HG03097 (cell line): ENCODE measurements at regions not wholly inside any gene's neighbourhood (a gene's known extent, or its start where the extent isn't known, plus 50 kb on each side); places are given as distances from the start of the nearest gene placed in this dataset.

Experiments used
- ATAC-seq: cut with Tn5 transposase; IDR thresholded peaks from one replicate; pipeline ENCODE4 v1.9.1; 2021; ENCODE audit not compliant: unreplicated experiment, low FRiP score

- ATAC-seq: no peak
Measured at GRCh38 chr10:14468023-14468441, 137.3 kb upstream of the FRMD4A start.

DNA sequence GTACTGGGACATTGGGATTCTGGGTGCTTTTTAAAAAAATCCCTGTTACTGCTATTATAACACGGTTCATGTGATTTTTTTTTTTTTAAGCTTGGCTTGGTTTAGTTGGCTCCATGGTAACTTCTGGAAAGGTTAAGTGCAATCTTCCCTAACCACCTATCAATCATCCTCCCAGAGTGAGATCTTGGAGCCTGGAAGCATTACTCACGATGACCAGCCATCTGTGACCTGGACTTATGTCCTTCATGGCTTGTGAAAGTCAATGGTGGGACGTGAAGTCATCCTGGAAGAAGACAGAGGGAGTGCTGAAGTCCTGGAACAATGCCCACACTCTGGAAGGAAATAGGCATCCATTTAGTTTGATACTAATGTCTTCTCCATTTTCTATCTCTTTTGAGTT is 135.5 kb upstream of the FRMD4A start:
- ATAC-seq: no peak

DNA sequence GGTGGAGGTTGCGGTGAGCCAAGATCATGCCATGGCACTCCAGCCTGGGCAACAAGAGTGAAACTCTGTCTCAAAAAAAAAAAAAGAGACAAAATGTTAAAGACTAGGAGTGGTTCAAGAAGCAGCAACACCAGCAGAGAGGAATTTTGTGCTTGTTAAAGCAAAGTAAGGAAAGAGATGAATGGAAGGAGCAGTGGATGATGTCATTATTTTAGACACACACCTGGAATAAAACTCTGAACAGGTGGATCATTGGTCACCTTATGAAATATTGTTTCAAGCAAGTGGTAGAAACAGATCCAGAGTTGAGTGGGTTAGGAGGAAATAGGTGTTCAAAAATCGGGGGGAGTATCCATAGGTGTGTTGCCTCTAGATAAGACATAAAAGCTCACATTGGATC is 129.7 kb upstream of the FRMD4A start:
- ATAC-seq: no peak

- ATAC-seq: no peak
Measured at GRCh38 chr10:14459665-14460064, 128.9 kb upstream of the FRMD4A start.

GRCh38 chr10:14456870-14457266 is 126.1 kb upstream of the FRMD4A start:
- ATAC-seq: no peak

DNA sequence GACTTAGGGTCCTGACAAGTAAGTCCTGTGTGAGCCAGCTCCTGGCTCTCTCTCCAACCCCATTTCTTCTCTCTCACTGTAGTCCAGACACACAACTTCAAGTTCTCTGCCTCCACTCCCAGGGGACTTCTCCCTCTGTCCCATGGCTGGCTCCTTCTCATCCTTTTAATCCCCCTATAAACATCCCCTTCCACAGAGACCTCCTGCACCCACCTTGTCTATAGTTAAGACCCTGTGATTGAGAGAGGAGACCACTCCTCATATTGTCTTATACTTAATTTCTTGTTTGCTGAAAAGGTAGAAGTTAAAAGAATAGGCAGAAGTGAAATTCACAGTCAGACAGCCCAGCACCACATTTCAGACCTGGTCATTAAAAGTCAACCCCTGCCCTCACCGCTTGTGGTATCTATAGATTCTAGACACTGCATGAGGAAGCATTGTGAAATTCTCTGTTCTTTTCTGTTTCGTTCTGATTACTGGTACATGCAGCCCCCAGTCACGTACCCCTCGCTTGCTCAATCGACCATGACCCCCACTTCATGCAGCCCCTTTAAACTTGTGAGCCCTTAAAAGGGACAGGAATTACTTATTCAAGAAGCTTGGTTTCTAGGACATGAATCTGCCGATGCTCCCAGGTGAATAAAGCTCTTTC is 125.6 kb upstream of the FRMD4A start:
- no peak for ATAC-seq

- ATAC-seq: no peak
Measured at GRCh38 chr10:14454629-14455028, 123.9 kb upstream of the FRMD4A start.

- ATAC-seq: no peak
Measured at GRCh38 chr10:14454206-14454605, 123.5 kb upstream of the FRMD4A start.

DNA sequence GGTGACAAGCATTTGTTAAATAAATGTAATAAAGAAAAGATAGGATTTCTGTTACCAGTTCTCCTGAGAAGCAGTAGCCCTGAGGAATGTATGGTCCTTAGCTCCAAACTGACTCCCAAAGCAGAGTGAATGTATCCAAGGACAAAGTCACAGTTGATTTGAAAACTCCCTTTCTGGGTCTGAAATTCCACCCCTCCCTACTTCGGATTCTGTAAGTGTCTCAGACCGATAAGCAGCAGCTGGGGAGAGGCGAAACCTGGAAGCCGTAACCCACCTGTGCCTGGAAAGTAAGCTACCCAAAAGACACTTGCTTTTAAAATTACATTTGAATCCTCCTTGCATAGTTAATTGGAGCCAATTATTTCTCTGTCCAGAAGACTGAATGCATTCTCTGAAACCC is 122.9 kb upstream of the FRMD4A start:
- no peak for ATAC-seq

DNA sequence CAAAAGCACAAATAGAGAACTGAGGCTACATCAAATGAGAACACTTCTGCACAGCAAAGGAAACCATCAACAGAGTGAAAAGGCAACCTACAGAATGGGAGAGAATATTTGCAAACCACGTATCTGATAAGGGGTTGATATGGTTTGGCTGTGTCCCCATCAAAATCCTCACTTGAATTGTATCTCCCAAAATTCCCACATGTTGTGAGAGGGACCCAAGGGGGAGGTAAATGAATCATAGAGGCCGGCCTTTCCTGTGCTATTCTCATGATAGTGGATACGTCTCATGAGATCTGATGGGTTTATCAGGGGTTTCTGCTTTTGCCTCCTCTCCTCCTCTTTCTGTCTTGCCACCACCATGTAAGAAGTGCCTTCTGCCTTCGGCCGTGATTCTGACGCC is 120.6 kb upstream of the FRMD4A start:
- no peak for ATAC-seq

GRCh38 chr10:14450041-14450491 is 119.3 kb upstream of the FRMD4A start:
- ATAC-seq: no peak

DNA sequence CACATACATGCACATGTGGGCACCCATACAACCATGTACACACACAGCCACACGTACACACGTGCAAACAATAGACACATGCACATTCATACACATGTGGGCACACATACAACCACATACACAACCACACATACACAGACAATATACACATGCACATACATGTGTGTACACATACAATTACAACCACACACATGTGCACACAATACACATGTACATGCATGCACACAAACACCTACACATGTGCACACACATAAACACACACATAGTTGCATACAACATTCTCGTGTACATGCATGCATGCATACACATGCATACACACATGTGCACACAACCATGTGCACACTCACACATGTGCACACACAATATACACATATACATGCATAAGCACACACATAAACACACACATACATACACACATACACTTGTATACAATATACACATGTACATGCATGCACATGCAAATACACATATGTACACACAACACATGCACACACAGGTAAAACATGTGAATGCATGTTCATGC is 118.6 kb upstream of the FRMD4A start:
- ATAC-seq: no peak

DNA sequence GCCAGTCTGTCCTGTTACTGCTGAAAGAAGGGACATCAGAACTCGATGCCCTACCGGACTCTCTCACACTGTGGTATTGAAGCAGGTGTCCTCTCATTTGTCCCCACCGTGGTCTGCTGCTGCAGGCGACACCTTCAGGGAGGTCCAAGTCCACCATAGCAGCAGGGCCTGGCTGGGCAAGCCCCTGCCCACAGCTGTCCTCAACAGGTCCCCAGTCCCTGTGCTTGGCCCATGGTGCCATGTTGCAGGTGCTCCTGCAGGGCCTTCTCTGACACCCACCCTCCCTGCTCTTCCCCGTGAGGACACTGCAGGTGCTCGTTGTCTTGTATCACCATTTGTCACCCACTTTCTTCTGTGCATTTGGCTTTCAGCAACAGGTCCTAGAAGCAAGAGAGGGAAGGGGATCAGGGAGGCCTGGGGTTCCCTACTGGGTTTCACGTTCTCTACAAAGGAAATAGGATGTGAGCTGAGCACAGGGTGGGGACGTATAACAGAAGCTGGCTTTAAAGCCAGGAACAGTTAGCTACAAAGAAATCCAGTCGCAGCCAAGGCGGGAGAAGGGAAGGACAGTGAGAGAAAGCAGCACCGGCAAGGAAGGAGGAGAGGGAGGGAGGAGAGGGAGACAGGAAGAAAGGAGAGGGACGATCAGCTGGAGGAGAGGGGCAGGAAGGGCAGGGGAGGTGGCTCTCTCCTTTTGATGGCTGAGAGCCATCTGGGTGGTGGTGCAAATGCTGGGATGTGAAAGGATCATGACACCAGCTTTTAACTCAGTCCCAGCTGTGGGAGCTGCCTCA is 117.7 kb upstream of the FRMD4A start:
- ATAC-seq: no peak

DNA sequence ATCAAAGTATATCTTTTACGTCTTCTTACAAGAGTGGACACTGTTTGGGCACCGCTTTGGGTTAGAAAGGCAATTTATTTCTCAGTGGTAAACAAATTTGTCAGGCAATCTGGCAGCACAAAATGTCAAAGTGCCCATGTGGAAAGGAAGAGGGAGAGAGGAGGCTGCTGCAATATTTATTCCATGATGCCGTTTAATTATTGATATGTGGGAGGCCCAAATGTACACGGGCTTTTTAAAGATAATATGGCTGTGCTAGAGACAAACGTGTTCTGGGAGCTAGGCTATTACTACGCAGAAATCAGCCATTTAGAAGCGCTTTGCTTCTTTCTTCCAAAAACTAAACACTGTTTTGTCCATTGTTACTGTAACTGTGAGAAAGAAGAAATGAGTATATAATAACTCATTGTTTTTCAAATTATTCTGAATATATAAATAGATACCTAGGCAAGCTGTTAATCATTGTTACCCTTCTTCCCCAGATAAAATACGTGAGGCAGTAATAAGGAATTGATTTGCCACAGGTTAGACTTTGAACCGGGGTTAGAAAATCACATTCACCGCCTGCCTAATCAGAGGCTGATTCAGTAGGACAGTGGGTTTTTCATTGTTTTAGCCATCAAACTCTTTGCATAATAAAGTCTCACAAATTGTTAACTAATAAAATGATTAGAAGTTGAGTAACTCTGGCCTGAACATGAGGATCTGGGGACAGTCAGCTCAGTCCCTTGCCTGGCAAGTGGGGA is 116.5 kb upstream of the FRMD4A start:
- no peak for ATAC-seq

DNA sequence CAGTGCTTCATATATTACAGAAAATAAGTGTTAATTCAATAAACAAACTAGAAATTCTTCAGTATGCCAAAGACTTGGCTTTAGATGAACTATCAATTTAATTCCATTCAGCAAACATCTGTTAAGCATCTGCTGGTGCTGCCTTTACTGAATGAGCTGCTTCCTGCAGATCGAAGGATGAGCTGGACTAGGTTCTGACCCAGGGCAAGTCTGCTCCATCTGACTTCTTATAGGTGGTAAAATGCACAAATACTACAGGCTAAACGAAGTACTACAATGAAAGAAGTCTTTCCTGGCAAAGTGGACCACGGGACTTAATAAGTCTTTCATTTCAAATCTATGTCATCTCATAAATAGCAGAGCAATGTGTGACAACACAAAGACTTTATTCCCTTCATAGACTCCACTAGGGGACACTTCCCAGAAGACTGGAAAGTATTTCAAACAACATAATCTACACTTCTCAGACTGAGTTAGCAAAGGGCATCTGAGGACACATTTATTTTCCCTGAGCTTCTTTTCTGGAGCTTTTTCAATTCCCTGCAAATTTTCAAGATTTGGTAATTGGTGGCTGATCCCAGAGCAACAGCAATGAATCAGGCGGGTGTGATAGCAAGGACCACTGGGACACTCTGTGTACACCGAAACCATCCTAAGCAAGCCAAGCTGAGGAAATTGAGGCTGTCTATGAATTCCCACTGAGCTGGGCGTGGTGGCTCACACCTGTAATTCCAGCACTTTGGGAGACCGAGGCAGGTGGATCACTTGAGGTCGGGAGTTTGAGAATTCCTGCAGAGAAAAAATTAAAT is 108.9 kb upstream of the FRMD4A start:
- ATAC-seq: no peak

- ATAC-seq: no peak
Measured at GRCh38 chr10:14438576-14438975, 107.9 kb upstream of the FRMD4A start.

GRCh38 chr10:14438057-14438456 is 107.3 kb upstream of the FRMD4A start:
- ATAC-seq: no peak

GRCh38 chr10:14435976-14436632 is 105.4 kb upstream of the FRMD4A start:
- ATAC-seq: no peak

DNA sequence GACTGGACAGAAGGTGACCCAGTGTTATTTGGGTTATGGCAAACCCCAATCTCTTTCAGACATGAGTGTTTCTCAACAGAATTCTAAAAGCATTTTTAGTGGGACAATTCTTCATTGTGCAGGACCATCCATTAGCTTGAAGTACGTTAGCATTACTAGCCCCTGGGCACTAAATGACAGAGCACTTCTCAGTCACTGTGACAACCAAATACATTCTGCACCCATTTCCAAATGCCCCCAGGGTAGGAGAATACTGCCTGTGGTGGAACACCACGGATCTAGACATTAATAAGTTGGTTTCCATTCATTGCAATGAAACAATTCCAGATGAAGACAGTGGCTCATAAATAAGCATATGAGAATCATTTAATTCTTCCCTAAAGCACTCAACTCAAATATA is 102.4 kb upstream of the FRMD4A start:
- no peak for ATAC-seq

DNA sequence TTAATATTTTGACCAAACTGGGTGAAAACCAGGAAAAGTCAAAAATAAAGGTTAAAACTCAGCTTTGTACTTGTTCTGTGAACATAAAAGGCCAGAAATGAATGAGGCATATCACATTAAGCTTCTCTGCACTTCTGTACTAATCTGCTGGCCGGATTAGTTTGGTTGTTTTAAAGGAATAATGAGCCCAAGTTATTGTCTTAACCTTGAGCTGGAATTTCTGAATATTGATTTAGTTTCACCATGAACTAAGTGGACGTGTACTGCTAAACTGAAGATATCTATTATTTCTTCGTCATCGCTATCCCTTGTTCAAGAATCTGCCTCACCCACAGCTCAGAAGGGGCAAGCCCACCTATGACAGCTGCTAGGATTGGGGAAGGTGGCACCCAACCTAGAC is 101.1 kb upstream of the FRMD4A start:
- ATAC-seq: no peak
